Ramos (cell line): ENCODE measurements at regions not wholly inside any gene's neighbourhood (a gene's known extent, or its start where the extent isn't known, plus 50 kb on each side); places are given as distances from the start of the nearest gene placed in this dataset.

Experiments
- in situ Hi-C: fragments of 300-500 bp; cut with MboI; formaldehyde crosslinking; loops from one replicate; pipeline ENCODE4 v1.14.3; 2022; ENCODE audit warnings: low sequenced_read_pairs; ENCODE audit not compliant: unreplicated experiment

DNA sequence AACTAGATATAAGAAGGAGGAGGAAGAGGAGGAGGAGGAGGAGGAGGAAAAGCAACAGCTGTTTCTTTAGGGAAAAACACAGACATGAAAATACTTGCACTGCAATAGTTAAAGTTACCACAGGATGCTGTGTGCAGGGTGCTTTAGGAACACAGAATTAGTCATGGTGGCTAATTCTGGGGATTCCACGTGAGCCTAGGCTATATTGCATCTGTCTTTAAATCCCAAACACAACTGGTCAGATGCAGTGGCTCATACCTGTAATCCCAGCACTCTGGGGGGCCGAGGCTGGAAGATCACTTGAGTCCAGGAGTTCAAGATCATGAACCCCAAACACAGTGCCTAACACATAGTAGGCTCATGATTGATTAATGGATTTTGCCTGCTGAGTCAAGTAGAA is 155.3 kb upstream of the C16orf82 start:
- in situ Hi-C loops = no loop called here

DNA sequence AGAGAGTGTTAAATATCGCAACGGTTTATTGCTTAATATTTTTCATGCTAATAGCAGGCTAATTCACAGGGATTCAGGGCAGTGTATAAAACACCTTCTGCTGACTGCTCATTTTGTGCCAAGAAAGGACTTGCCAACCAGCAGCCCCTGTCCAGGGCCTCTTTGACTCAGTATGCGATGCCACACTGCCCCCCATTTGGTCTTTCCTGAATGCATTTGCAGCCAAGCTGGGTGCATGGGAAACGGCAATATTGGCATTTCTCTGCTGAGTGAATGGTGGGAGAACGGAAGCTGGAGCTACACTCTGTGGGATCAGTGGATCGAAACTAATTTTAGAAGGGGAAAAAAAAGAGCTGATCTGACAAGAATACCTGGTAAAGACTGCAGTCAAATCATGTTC is 152.9 kb upstream of the C16orf82 start:
- in situ Hi-C loops = no loop called here

- in situ Hi-C loops = no loop called here
Measured at GRCh38 chr16:26930786-26931581, 135.7 kb upstream of the C16orf82 start.

DNA sequence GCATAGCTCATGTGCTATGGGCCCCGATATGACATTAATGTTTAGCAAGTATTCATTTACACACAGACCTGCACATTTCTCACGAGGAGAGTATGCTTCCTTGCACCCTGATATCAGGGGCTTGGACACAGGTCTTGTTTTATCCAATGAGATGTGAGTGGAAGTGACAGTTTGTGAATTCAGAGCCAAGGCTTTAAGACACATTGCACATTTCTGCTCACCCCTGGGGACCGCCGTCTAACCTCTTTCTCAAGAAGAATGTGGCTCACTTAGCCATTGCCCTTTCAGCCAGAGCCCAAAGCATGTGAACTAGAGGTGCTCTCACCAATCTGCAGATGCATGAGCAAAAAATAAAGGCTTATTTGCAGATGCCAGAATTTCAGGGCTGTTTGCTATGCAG is 116.1 kb upstream of the C16orf82 start:
- in situ Hi-C loops = no loop called here

GRCh38 chr16:26951950-26952349 is 114.8 kb upstream of the C16orf82 start:
- in situ Hi-C loops = no loop called here

DNA sequence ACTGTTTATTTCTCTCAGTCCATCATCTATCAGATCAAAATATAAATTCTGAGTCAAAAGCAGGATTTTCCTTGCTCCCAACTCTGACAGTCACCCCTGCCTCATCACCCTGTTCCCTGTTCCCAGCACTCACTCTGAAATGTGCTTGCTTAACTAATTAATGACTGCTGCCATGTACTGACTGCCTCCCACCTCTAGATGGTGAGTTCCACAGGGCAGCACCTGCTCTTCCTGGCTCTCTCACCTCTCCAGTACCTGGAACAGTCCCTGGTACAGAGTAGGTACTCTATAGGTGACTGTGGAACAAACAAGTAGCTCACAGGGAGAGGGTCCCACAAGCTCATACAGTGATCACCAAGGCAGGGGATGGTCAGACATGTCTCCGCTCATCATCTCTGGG is 114.3 kb upstream of the C16orf82 start:
- in situ Hi-C loops = no loop called here

DNA sequence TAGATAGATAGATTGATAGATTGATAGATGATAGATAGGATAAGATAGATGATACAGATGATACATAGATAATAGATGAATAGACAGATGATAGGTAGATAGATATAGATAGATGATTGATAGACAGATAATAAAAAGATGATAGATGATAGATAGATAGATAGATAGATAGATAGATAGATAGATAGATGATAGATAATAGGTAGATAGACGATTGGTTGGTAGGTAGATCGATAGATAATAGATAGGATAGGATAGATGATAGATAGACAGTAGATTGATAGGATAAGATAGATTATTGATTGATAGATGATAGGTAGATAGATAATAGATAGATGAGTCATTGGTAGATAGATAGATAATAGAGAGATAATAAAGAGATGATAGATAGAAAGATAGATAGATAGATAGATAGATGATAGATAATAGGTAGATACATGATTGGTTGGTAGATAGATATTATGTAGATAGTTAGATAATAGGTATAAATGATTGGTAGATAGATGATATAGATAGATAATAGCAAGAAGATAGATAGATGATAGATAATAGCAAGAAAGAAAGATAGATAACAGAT is 109.4 kb upstream of the C16orf82 start:
- in situ Hi-C loops = no loop called here

GRCh38 chr16:26959416-26960009 is 107.2 kb upstream of the C16orf82 start:
- in situ Hi-C loops = no loop called here

DNA sequence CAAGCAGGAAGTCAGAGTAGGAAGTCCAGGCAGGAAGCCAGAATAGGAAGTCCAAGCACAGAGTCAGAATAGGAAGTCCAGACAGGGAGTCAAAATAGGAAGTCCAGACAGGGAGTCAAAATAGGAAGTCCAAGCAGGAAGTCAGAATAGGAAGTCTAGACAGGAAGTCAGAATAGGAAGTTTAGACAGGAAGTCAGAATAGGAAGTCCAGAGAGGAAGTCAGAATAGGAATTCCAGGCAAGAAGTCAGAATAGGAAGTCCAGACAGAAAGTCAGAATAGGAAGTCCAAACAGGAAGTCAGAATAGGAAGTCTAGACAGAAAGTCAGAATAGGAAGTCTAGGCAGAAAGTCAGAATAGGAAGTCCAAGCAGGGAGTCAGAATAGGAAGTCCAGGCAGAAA is 105.3 kb upstream of the C16orf82 start:
- in situ Hi-C loops = no loop called here

DNA sequence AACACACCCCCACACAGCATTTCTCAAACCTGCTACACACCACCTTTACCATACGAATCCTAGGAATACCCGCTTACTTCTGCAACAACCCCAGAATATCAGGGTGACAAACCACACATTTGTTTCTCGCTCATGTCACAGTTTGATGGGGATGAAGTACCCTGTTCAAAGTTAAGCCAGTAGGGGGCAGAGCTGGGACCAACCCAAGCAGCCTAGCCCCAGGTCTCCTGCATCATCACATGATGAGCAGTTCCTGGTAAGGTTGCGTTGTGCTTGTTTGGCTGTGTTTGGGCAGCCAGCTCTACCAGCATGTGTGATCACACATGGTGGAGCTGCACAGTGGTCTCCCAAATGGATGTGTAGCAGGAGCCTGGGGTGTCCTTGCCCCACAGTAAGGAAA is 103.6 kb upstream of the C16orf82 start:
- in situ Hi-C loops = no loop called here

DNA sequence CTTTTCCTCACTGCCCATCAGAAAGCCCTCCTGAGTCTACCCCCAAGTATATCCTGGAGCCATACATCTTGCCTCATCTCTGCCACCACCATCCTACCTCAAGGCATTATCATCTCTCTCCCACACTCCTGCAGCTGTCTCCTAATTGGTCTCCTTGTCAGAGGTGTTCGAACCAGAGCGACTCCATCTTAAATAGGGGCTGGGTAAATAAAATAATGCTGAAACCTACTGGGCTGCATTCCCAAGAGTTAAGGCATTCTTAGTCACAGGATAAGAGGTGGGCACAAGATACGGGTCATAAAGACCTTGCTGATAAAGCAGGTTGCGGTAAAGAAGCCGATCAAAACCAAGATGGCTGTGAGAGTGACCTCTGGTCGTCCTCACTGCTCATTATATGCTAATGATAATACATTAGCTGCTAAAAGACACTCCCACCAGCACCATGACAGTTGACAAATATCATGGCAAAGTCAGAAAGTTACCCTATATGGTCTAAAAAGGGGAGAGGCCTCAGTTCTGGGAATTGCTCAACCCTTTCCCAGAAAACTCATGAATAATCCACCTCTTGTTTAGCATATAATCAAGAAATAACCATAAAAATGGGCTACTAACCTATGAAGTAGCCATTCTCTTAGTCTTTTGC is 97.0 kb upstream of the C16orf82 start:
- in situ Hi-C loops = no loop called here

DNA sequence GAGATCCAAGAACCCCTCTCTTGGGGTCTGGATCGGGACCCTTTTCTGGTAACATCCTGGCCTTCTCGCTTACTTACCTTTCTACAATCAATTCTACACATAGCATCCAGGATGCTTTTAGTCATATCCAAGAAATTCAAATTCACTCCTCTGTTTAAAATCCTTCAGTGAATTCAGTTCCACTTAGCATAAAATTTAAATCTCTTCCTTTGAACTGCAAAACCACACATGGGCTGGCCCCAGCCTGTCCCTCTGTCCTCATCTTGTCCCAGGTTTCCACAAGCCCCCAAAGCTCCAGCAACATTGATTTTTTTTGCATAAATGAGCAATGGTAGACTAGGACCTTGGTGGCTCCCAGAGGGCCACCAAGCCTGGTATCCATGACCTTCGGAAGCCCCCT is 96.4 kb upstream of the C16orf82 start:
- in situ Hi-C loops = no loop called here

GRCh38 chr16:26976873-26977272 is 89.9 kb upstream of the C16orf82 start:
- in situ Hi-C loops = no loop called here

- in situ Hi-C loops = no loop called here
Measured at GRCh38 chr16:26981266-26981938, 85.3 kb upstream of the C16orf82 start.

- in situ Hi-C loops = no loop called here
Measured at GRCh38 chr16:26982422-26982821, 84.3 kb upstream of the C16orf82 start.

DNA sequence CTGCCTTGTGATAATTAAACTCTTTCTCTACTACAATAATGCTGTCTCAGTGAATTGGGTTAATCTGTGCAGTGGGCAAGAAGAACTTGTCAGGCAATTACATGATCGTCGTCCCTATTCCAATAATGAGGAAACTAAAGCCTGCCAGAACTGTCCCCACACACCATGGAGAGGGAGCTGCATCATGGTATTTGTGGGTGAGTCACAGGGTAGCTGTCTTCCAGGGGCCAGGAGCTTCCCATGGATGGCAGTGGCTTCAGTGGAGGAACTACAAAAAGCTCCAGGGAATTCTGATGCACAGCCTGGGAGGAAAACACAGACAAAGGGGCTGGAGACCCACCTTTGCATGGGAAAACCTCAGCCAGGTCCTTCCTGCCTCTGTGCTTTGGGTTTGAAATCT is 83.3 kb upstream of the C16orf82 start:
- in situ Hi-C loops = no loop called here

GRCh38 chr16:26985100-26986065 is 81.3 kb upstream of the C16orf82 start:
- in situ Hi-C loops = no loop called here

DNA sequence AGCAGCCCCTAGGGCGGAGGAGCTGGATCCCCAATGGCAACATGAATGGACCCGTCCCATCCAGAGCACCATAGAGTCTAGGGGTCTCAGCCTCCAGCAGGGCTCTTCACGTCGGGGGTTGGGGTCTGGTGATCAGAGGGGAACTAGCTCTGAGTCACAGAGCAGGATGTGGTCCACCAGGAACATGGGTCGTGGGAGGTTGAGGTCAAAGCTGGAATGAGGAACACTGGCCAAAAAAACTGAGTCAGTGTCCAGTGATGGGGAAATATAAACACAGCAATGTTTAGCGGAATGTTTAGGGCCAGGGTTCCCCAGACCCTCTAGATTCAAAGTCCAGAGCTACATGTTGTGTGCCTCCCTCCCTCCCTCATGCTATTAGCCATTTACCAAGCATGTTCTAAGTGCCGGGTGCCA is 79.1 kb upstream of the C16orf82 start:
- in situ Hi-C loops = no loop called here

DNA sequence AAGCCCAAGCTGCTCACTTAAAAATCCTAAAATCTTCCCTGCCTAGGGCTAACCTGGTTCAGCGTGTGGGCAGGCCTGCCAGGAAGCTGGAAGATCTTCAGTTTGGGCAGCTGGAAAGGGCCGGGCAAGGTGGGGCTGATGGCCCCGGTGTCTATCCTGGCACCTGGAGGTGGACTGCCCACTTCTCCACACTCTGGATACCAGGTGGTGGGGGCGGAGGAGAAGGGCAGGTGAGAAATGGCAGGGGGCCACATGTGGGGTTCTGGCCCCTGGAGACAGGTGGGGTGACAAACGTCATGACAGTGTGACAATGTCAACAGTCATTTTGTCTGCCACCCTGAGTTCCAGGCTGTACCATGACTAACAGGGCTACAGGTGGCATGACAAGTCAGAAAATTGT is 78.5 kb upstream of the C16orf82 start:
- in situ Hi-C loops = no loop called here
